MG63 (cell line): ENCODE measurements at regions not wholly inside any gene's neighbourhood (a gene's known extent, or its start where the extent isn't known, plus 50 kb on each side); places are given as distances from the start of the nearest gene placed in this dataset.
"Not testable (repeated sequence)": the region's sequence is repeated elsewhere in the genome, so short reads cannot be mapped to it uniquely, and the experiment has no call there.

Experiments
- DNase-seq: peaks from one replicate; pipeline ENCODE4 v3.0.0-alpha.2; 2020
- H3K27me3 ChIP-seq: fragments of 250-450 bp; sonication (Bioruptor Pico); 2 replicates; pipeline ENCODE4 v1.5.1; 2020; ENCODE audit warnings: mild to moderate bottlenecking, moderate library complexity
- H3K36me3 ChIP-seq: fragments of 250-450 bp; sonication (Bioruptor Pico); 2 replicates; pipeline ENCODE4 v1.5.1; 2020; ENCODE audit warnings: mild to moderate bottlenecking, moderate library complexity
- H3K4me3 ChIP-seq: fragments of 250-450 bp; sonication (Bioruptor Pico); 2 replicates; pipeline ENCODE4 v1.5.1; 2020; ENCODE audit warnings: mild to moderate bottlenecking, moderate library complexity
- H3K9me3 ChIP-seq: fragments of 250-450 bp; sonication (Bioruptor Pico); 2 replicates; pipeline ENCODE4 v1.5.1; 2020; ENCODE audit warnings: mild to moderate bottlenecking, moderate library complexity

GRCh38 chr10:36783400-36783799 lies 342.0 kb upstream of the ANKRD30A start:
- no peaks in the 10 kb centered on the region for H3K9me3 ChIP-seq
- no peak for DNase-seq
- H3K4me3 ChIP-seq = no peak overlapping the region
- no peaks in the 10 kb centered on the region for H3K27me3 ChIP-seq
- H3K36me3 ChIP-seq = no peaks in the 10 kb centered on the region

- no peak for DNase-seq
- H3K4me3 ChIP-seq = no peak overlapping the region
- no peaks in the 10 kb centered on the region for H3K36me3 ChIP-seq
- H3K27me3 ChIP-seq = no peaks in the 10 kb centered on the region
- H3K9me3 ChIP-seq = no peaks in the 10 kb centered on the region
Measured at GRCh38 chr10:36781570-36781969, 343.8 kb upstream of the ANKRD30A start.

DNA sequence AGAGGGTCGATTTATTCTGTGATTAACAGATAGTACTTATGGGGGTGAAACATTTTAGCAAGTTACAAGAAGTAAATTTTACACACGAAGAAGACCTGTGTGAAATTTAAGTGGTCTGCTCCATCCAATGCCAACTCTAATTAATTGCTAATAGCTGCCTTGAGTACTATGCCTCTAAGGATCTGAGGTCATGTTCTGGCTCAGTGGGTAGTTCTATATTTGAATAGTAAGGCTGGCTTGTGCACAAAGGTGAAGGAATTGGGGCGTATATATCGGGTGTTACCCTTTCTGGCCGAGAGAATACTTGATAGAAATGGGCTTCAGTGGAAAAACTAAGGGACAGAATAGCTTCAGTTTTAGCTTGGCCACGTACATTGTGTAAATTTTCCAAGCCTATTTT lies 345.2 kb upstream of the ANKRD30A start:
- Histone ChIP-seq H3K36me3 (no peaks in the 10 kb centered on the region), H3K4me3 (no peak overlapping the region), H3K27me3 (no peaks in the 10 kb centered on the region), H3K9me3 (no peaks in the 10 kb centered on the region)
- DNase-seq = no peak

DNA sequence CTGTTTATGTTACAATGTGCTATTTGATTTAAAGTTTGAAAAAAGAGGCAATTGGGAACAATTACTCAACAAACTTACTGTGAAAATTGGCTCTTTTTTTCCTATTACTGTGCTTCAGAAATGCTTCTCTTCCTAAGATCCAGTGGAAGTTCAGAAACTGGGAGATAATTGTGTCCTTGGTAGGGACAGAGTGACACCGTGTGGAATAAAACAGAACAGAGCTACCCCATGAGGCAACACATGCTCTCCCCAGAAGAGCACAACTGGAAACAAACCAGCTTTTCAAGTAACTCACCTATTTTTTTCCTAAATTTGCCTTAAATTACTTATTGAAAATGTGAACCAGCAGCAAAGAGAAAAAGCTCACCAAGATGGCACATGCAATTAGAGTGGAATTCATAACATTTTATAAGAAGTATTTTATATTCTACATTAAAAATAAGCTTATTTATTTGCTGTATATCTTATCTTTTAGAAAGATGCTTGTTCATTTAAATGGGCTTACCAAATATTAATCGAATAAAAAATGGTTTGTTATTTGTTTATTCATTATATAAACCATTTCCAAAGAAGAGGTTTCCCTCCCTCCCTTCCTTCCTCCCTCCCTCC lies 346.1 kb upstream of the ANKRD30A start:
- Histone ChIP-seq H3K9me3 (no peaks in the 10 kb centered on the region), H3K27me3 (no peaks in the 10 kb centered on the region), H3K4me3 (no peak overlapping the region), H3K36me3 (no peaks in the 10 kb centered on the region)
- peak; percentile 25 for DNase-seq

DNA sequence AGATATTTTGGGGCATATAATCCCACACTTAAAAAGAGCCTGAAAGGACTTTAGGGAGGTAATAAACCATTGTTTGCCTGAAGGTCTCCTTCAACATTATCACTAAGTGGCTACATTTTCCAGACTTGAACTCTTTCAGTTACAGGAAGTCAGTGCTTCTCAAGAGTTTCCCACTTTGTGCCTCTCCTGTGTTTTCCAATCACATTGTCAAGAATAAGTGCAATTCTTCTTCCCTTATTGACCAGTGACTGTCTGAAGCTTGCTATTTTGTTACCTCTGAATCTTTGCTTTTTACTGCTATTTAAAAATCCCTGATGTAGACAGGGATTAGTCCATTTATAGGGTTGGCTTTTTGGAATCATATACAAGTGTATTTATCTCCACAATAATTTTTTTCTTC lies 346.7 kb upstream of the ANKRD30A start:
- DNase-seq = no peak

DNA sequence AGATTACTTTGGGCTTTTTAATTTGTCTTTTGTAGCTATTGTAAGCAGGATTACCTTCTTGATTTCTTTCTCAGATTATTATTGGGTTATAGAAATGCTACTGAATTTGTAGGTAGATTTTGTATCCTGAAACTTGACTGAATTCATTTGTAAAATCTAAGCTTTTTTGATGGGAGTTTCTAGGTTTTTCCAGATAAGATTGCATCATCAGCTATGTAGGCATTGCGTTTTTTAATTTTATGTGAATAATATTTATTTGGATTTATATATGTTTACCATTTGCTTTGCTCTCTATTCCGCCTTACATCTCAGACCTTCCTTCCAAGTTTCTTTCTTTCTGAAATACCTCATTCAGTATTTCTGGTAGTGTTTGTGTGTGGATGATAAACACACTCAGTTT lies 351.7 kb upstream of the ANKRD30A start:
- no peak for DNase-seq
- H3K27me3 ChIP-seq = no peaks in the 10 kb centered on the region

More for the DNA sequence above, 346.7 kb upstream of the ANKRD30A start:
- Histone ChIP-seq H3K9me3 (no peaks in the 10 kb centered on the region), H3K36me3 (no peaks in the 10 kb centered on the region), H3K4me3 (no peak overlapping the region), H3K27me3 (no peaks in the 10 kb centered on the region)

GRCh38 chr10:36771725-36772124 lies 353.7 kb upstream of the ANKRD30A start:
- no peaks in the 10 kb centered on the region for H3K27me3 ChIP-seq
- no peak for DNase-seq
- no peaks in the 10 kb centered on the region for H3K9me3 ChIP-seq
- no peaks in the 10 kb centered on the region for H3K36me3 ChIP-seq
- H3K4me3 ChIP-seq = no peak overlapping the region

More for the DNA sequence above, 351.7 kb upstream of the ANKRD30A start:
- no peak overlapping the region for H3K4me3 ChIP-seq
- no peaks in the 10 kb centered on the region for H3K9me3 ChIP-seq
- no peaks in the 10 kb centered on the region for H3K36me3 ChIP-seq

- not testable (repeated sequence) for H3K36me3 ChIP-seq, H3K9me3 ChIP-seq, H3K4me3 ChIP-seq, H3K27me3 ChIP-seq, DNase-seq
Measured at GRCh38 chr10:36769741-36770140, 355.7 kb upstream of the ANKRD30A start.

- Histone ChIP-seq H3K36me3 (no peaks in the 10 kb centered on the region), H3K27me3 (no peaks in the 10 kb centered on the region), H3K9me3 (no peaks in the 10 kb centered on the region), H3K4me3 (no peak overlapping the region)
- no peak for DNase-seq
Measured at GRCh38 chr10:36766940-36767339, 358.5 kb upstream of the ANKRD30A start.

DNA sequence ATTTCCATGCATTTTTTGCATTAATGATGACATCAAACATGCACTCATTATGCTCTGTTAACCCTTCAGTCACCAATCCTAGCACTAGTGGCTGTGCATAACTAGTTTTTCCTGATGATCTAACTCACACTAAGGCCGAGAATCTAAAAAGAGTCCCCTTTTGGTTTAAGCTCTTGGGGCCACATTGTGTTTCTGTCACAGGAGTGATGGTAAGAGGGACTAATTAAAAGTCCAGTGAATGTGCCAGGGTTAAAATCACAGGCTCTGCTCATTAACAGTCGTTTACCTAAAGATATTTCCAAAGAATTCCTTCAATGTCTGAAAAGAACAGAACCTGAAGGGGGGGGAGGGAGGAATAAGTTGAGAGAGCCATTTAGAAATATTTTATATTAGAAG lies 359.0 kb upstream of the ANKRD30A start:
- Histone ChIP-seq H3K36me3 (no peaks in the 10 kb centered on the region), H3K9me3 (no peaks in the 10 kb centered on the region), H3K27me3 (no peaks in the 10 kb centered on the region), H3K4me3 (no peak overlapping the region)
- no peak for DNase-seq

DNA sequence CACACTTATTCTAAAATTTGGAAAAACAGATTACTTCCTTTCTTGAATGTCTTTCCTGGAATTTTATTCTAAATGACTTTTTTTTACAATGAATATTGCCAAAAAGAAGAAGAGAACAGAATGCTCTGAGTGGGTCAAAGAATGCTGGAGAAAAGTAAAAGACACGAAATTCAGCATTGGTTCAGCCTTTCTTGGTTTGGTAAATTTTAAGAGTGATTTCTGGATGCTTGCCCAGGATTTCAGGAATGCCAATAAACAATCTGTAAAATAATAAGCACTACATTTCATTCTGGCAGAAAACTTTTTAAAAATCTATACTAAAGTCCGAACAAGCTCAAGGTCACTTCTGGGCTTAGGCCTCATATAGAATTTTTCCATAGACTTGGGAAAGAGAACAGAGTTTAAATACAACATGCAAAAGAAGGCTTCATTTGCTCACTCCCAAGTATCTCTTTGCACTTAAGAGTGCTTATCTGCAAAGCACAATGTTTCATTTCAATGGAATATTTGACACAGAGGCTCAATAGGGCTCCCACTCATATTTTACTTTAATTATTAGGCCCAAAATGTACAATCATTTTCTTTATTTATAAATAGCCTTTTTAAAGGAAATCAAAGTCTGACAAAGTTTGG lies 359.5 kb upstream of the ANKRD30A start:
- no peaks in the 10 kb centered on the region for H3K9me3 ChIP-seq
- DNase-seq = no peak
- no peaks in the 10 kb centered on the region for H3K36me3 ChIP-seq
- no peaks in the 10 kb centered on the region for H3K27me3 ChIP-seq
- no peak overlapping the region for H3K4me3 ChIP-seq

DNA sequence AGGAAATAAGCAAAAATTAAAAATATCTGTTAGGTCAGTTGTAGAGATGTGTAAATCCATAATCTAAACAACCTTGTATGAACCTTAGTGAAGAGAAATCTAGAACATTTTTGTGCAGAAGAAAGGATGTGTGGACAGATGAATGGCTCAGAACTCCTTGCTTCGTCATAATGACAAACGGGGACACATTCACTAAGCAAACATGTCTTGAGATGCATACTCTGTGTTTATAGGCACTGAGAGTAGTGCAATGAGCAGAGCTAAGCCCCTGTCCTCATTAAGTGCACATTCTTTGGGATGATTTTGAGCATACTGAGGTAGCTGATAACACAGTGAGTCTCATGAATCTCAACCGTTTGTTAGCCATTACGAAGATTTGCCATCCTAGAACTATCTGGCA lies 360.6 kb upstream of the ANKRD30A start:
- no peaks in the 10 kb centered on the region for H3K27me3 ChIP-seq
- H3K9me3 ChIP-seq = no peaks in the 10 kb centered on the region
- no peak for DNase-seq
- H3K4me3 ChIP-seq = no peak overlapping the region
- no peaks in the 10 kb centered on the region for H3K36me3 ChIP-seq

- DNase-seq = no peak
- Histone ChIP-seq H3K36me3 (no peaks in the 10 kb centered on the region), H3K9me3 (no peaks in the 10 kb centered on the region), H3K4me3 (no peak overlapping the region), H3K27me3 (no peaks in the 10 kb centered on the region)
Measured at GRCh38 chr10:36761121-36761520, 364.3 kb upstream of the ANKRD30A start.

GRCh38 chr10:36759141-36759805 lies 366.1 kb upstream of the ANKRD30A start:
- Histone ChIP-seq H3K27me3 (no peaks in the 10 kb centered on the region), H3K36me3 (no peaks in the 10 kb centered on the region), H3K4me3 (no peak overlapping the region), H3K9me3 (no peaks in the 10 kb centered on the region)
- DNase-seq = peak; percentile 19

DNA sequence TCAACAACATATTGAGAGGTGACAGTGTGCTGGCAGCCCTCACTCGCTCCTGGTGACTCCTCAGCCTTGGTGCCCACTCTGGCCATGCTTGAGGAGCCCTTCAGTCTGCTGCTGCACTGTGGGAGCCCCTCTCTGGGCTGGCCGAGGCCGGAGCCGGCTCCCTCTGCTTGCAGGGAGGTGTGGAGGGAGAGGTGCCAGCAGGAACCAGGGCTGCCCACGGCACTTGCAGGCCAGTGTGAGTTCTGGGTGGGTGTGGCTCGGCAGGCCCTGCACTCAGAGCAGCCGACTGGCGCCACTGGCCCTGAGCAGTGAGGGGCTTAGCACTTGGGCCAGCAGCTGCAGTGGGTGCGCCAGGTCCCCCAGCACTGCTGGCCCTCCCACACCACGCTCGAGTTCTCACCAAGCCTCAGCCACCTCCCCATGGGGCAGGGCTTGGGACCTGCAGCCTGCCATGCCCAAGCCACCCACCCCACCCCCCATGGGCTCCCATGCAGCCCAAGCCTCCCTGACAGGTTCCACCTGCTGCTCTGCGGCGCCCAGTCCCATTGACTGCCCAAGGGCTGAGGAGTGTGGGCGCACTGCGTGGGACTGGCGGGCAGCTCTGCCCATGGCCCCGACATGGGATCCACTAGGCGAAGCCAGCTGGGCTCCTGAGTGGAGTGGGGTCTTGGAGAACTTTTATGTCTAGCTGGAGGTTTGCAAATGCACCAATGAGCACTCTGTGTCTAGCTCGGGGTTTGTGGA lies 377.1 kb upstream of the ANKRD30A start:
- no peak for DNase-seq
- Histone ChIP-seq H3K27me3 (no peaks in the 10 kb centered on the region), H3K36me3 (no peaks in the 10 kb centered on the region), H3K4me3 (no peak overlapping the region), H3K9me3 (no peaks in the 10 kb centered on the region)

GRCh38 chr10:36739884-36740445 lies 385.4 kb upstream of the ANKRD30A start:
- DNase-seq = no peak
- no peaks in the 10 kb centered on the region for H3K27me3 ChIP-seq
- H3K36me3 ChIP-seq = no peaks in the 10 kb centered on the region
- H3K4me3 ChIP-seq = no peak overlapping the region
- no peaks in the 10 kb centered on the region for H3K9me3 ChIP-seq

DNA sequence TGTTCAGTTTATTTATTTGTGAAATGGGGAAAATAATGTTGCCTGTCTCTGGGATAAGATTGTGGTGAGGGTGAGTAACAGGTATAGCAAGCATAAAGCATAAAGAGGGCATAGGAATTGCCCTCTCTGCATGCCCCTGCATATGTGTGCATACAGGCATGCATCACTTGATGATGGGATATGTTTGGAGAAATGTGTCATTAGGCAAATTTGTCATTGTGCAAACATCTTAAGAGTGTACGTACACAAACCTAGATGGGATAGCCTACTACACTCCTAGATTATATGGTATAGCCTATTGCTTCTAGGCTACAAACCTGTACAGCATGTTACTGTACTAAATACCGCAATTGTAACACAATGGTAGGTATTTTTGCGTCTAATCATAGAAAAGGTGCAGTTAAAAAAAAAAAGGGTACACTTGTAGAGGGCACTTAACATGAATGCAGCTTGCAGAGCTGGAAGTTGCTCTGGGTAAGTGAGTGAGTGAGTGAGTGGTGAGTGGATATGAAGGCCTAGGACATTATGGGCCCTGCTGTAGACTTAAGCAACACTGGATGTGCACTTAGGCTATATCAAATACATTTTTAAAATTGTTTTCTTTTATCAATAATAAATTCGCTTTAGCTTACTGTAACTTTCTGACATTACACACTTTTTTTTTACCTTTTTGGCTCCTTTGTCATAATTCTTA lies 386.5 kb upstream of the ANKRD30A start:
- Histone ChIP-seq H3K36me3 (no peaks in the 10 kb centered on the region), H3K4me3 (no peak overlapping the region), H3K9me3 (no peaks in the 10 kb centered on the region), H3K27me3 (no peaks in the 10 kb centered on the region)
- DNase-seq = no peak
